ENCODE measurements at regions not wholly inside any gene's neighbourhood (a gene's known extent, or its start where the extent isn't known, plus 50 kb on each side); places are given as distances from the start of the nearest gene placed in this dataset.

- peaks cover 0 to 34% (median 18%) of the 10 kb centered on the region in 5 donors for H3K4me1 ChIP-seq (ENCODE audit: control insufficient read depth in 5 of 5, insufficient read depth in 5 of 5, low read length in 5 of 5)
- no peaks in the 10 kb centered on the region for H3K9me3 ChIP-seq (ENCODE audit: control insufficient read depth in 4 of 4, insufficient read depth in 3 of 4, low read length in 3 of 4)
- DNase-seq (no peak), ATAC-seq (ENCODE audit: insufficient read depth, low FRiP score) (no peak)
- H3K4me3 ChIP-seq = no peak overlapping the region
- H3K27ac ChIP-seq (ENCODE audit: low read depth in 1 of 2, low read length in 1 of 2) = no peak overlapping the region
- H3K36me3 ChIP-seq (ENCODE audit: control insufficient read depth in 4 of 4, insufficient read depth in 4 of 4, low read length in 4 of 4) = peaks cover 0 to 8% (median 1%) of the 10 kb centered on the region in 4 donors
- H3K27me3 ChIP-seq (ENCODE audit: control insufficient read depth in 3 of 3, insufficient read depth in 3 of 3, low read length in 2 of 3) = no peaks in the 10 kb centered on the region
- H3K9ac ChIP-seq (ENCODE audit: insufficient read depth in 1 of 2, low read length in 2 of 2) = no peak overlapping the region
- TF ChIP-seq, protein P1, sequence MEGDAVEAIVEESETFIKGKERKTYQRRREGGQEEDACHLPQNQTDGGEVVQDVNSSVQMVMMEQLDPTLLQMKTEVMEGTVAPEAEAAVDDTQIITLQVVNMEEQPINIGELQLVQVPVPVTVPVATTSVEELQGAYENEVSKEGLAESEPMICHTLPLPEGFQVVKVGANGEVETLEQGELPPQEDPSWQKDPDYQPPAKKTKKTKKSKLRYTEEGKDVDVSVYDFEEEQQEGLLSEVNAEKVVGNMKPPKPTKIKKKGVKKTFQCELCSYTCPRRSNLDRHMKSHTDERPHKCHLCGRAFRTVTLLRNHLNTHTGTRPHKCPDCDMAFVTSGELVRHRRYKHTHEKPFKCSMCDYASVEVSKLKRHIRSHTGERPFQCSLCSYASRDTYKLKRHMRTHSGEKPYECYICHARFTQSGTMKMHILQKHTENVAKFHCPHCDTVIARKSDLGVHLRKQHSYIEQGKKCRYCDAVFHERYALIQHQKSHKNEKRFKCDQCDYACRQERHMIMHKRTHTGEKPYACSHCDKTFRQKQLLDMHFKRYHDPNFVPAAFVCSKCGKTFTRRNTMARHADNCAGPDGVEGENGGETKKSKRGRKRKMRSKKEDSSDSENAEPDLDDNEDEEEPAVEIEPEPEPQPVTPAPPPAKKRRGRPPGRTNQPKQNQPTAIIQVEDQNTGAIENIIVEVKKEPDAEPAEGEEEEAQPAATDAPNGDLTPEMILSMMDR (IDR thresholded peaks at IDR 0.05; ENCODE audit: control extremely low read depth, extremely low read depth) = no peak
These were observed 117.2 kb upstream of the MTNR1B start for GRCh38 chr11:92852229-92852628.

DNA sequence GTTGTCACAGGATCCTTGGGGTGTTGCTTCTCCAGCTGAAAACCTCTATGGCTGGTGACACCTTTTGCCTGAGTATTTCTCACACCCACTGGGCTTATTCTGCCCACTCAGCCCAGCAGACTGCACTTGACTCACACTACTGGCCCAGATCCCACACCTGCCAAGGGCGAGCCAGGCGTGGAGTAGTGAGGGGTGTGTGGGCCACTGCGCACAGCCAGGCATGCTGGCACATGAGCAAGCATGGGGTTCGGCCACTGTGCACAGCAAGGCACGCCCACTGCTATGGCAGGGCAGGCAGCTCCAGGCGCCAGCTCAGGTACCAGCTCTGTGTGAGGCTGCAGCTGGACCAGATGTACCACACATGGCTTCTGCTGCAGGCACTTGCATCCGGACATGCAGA is 116.5 kb upstream of the MTNR1B start:
- ATAC-seq (ENCODE audit: insufficient read depth, low FRiP score) (no peak), DNase-seq (no peak)
- Histone ChIP-seq H3K27me3 (ENCODE audit: control insufficient read depth in 3 of 3, insufficient read depth in 3 of 3, low read length in 2 of 3) (no peaks in the 10 kb centered on the region), H3K4me3 (no peak overlapping the region), H3K4me1 (ENCODE audit: control insufficient read depth in 5 of 5, insufficient read depth in 5 of 5, low read length in 5 of 5) (peaks cover 0 to 41% (median 18%) of the 10 kb centered on the region in 5 donors), H3K36me3 (ENCODE audit: control insufficient read depth in 4 of 4, insufficient read depth in 4 of 4, low read length in 4 of 4) (peaks cover 0 to 11% (median 2%) of the 10 kb centered on the region in 4 donors), H3K27ac (ENCODE audit: low read depth in 1 of 2, low read length in 1 of 2) (no peak overlapping the region), H3K9ac (ENCODE audit: insufficient read depth in 1 of 2, low read length in 2 of 2) (no peak overlapping the region), H3K9me3 (ENCODE audit: control insufficient read depth in 4 of 4, insufficient read depth in 3 of 4, low read length in 3 of 4) (no peaks in the 10 kb centered on the region)
- TF ChIP-seq, protein P1 (IDR thresholded peaks at IDR 0.05; ENCODE audit: control extremely low read depth, extremely low read depth) = no peak
- WGBS, 2 donors = 79 to 90% methylated on average over 7 of the region's 7 CpGs

GRCh38 chr11:92854162-92854561 is 115.3 kb upstream of the MTNR1B start:
- H3K36me3 ChIP-seq (ENCODE audit: control insufficient read depth in 4 of 4, insufficient read depth in 4 of 4, low read length in 4 of 4) = peaks cover 0 to 11% (median 2%) of the 10 kb centered on the region in 4 donors
- no peak overlapping the region for H3K4me3 ChIP-seq
- 72 to 81% methylated on average over 5 of the region's 5 CpGs for WGBS, 2 donors
- H3K4me1 ChIP-seq (ENCODE audit: control insufficient read depth in 5 of 5, insufficient read depth in 5 of 5, low read length in 5 of 5) = peaks cover 0 to 53% (median 18%) of the 10 kb centered on the region in 5 donors
- H3K9ac ChIP-seq (ENCODE audit: insufficient read depth in 1 of 2, low read length in 2 of 2) = no peak overlapping the region
- no peaks in the 10 kb centered on the region for H3K27me3 ChIP-seq (ENCODE audit: control insufficient read depth in 3 of 3, insufficient read depth in 3 of 3, low read length in 2 of 3)
- no peak for ATAC-seq (ENCODE audit: insufficient read depth, low FRiP score)
- DNase-seq = no peak
- TF ChIP-seq, protein P1 (IDR thresholded peaks at IDR 0.05; ENCODE audit: control extremely low read depth, extremely low read depth) = no peak
- H3K27ac ChIP-seq (ENCODE audit: low read depth in 1 of 2, low read length in 1 of 2) = no peak overlapping the region
- H3K9me3 ChIP-seq (ENCODE audit: control insufficient read depth in 4 of 4, insufficient read depth in 3 of 4, low read length in 3 of 4) = no peaks in the 10 kb centered on the region

- no peak for ATAC-seq (ENCODE audit: insufficient read depth, low FRiP score)
- H3K4me1 ChIP-seq (ENCODE audit: control insufficient read depth in 5 of 5, insufficient read depth in 5 of 5, low read length in 5 of 5) = peaks cover 0 to 60% (median 18%) of the 10 kb centered on the region in 5 donors
- H3K4me3 ChIP-seq = no peak overlapping the region
- H3K9ac ChIP-seq (ENCODE audit: insufficient read depth in 1 of 2, low read length in 2 of 2) = no peak overlapping the region
- WGBS, 2 donors = 71 to 83% methylated on average over 3 of the region's 3 CpGs
- peak in 1 of 3 donors; percentile 37 for DNase-seq
- no peaks in the 10 kb centered on the region for H3K27me3 ChIP-seq (ENCODE audit: control insufficient read depth in 3 of 3, insufficient read depth in 3 of 3, low read length in 2 of 3)
- no peak overlapping the region for H3K27ac ChIP-seq (ENCODE audit: low read depth in 1 of 2, low read length in 1 of 2)
- no peaks in the 10 kb centered on the region for H3K9me3 ChIP-seq (ENCODE audit: control insufficient read depth in 4 of 4, insufficient read depth in 3 of 4, low read length in 3 of 4)
- peaks cover 0 to 11% (median 2%) of the 10 kb centered on the region in 4 donors for H3K36me3 ChIP-seq (ENCODE audit: control insufficient read depth in 4 of 4, insufficient read depth in 4 of 4, low read length in 4 of 4)
- TF ChIP-seq, protein P1 (IDR thresholded peaks at IDR 0.05; ENCODE audit: control extremely low read depth, extremely low read depth) = no peak
These were observed 114.5 kb upstream of the MTNR1B start for GRCh38 chr11:92854952-92855351.

Measured in lung (tissue), 11 donors.